Ramos (cell line): ENCODE measurements at regions not wholly inside any gene's neighbourhood (a gene's known extent, or its start where the extent isn't known, plus 50 kb on each side); places are given as distances from the start of the nearest gene placed in this dataset.

ENCODE experiments used
- in situ Hi-C: fragments of 300-500 bp; cut with MboI; formaldehyde crosslinking; loops from one replicate; pipeline ENCODE4 v1.14.3; 2022; ENCODE audit warnings: low sequenced_read_pairs; ENCODE audit not compliant: unreplicated experiment

DNA sequence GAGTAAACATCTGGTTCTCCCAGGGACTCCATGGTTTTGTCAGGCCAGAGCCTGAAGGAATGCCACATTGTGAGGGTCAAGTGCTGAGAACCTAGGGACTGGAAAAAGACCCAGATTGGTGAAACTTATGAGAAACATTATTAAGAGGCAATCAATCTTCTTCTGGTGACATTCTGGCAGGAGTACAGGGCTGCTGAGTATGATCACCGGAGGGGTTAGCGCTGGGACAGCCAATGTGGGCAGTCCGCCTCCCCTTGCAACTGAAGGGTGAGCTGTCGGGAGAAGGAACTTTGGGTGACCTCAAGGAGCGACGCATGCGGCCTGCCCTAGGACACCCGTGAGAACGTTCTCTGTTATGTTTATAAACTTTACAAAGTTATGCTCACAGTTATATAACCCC lies 429.0 kb downstream of the LMO4 start:
- in situ Hi-C loops, result no loop called here

DNA sequence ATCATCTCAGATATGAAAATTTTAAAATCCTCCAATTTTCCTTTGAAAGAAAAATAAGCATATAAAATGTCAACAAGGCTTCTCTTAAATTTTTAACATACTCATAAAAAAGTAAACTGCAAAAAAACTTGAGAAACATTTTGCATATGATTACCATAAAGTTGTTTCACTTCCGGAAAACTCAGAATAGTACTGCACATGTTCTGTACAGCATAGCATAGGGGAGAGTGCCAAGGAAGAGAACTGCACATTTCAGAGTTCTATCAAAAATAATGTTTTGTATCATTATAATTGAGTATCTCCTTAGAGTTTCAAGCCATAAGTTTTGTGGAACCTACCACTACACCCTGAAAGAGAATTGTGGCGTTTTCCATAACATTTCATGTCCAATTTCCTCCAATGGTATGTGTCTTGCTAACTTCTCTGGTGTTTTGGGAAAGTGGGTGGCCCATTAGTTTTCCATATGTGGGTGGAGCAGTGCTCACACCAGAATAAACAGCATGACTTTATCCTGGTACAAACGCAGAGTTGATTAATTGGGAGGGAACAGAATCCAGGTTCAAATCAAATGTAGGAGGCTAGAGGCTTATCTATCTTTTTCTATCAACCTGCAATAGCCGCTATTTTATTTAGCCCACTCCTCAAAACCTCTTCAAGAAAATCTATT lies 430.9 kb downstream of the LMO4 start:
- in situ Hi-C loops, result no loop called here

DNA sequence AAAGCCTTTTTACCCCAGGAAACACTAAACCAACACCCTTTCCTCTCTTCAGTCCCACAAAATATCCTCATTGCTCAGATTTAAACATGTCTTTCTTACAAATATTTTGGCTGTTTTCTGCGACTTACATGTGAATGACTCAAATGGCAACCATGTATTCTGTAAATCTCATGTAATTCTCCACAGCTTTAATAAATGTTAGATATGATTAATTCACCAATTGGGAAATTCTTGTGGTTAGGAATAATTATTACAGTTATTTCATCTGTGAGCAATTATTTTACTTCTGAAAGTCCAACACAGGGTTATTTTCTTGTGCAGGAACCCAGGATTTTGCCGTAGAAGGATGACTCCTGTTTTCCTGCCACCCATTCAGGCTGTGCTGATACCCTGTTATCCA lies 431.5 kb downstream of the LMO4 start:
- in situ Hi-C loops, result no loop called here

DNA sequence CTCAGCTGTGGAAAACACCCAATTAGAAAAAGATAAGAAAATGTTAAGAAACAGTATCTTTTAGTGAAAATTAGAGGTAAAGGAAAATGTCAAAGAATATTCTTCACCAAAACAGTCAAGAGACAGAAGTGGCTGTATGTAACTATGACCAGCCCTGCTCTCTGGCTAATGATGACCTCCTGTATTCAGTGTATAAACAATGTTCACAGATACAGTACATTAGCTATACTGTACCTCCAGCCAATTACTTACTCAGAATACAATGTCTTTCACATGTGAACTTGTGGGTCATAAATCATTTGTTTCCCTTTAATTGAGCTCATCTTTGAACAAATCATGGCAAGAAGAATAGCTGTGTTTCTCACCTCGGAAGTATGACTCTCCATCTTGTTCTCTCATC lies 432.0 kb downstream of the LMO4 start:
- in situ Hi-C loops, result no loop called here

DNA sequence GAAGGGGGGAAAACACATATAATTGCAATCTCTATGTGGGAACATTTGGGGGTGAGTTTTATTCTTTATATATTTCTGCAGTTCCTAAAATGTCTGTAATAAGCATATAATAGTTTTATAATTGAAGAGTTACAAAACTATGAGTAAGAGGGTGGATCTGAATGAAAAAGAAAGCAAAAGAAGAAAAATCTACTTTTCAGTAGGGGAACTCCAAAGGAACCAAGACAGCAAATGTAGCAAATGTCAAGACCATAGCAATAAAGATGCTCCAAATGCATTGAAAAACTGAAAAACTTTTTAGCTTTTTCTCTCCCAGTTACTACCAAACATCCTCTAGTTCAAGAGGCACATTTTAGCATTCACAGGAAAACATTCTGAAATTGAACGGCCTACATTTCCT lies 434.8 kb downstream of the LMO4 start:
- in situ Hi-C loops, result no loop called here

DNA sequence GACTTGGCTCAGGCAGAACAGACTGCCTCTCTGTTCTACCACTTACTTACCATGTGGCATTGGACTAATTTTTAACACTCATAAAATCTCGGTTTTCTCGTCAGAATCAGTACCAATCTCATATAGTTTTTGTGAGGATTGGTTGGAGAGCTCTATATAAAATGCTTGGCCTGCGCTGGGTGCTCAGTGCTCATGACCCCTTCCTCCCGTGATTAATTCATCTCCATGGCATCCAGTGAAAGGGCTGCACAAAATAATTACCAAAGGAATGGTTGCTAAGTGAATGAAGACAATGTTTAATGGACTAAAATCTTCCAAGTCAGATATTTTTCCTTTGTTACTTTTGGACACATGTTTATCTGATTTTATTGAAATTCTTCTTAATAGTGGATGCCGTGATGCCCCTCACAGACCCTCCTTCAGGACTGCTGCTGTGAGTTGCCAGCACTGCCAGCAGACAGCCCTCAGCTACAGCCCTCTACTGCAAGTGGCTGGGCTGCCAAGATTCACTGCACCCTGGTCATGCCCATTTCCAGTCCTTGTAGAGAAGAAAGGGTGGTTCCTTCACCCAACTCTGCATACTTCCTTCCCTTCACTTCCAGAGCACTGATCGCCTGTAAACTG lies 436.5 kb downstream of the LMO4 start:
- in situ Hi-C loops, result no loop called here

DNA sequence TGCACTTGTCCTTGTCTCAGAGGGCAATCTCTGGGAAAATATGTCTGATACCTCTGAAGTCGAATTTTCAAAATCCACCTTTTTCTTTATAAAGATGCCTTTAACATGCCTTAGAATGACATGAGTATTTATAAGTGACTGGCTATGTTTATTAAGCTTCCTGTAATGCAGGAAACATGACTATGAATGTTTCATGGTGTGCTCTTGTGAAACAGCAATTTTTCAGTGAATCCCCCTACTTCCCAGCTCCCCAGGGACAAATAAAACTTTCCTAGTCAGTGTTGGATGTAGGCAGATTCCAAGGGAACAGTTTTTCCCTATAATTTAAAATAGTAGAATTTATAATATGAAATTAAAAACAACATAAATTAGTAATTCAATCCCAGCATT lies 437.0 kb downstream of the LMO4 start:
- in situ Hi-C loops, result no loop called here

DNA sequence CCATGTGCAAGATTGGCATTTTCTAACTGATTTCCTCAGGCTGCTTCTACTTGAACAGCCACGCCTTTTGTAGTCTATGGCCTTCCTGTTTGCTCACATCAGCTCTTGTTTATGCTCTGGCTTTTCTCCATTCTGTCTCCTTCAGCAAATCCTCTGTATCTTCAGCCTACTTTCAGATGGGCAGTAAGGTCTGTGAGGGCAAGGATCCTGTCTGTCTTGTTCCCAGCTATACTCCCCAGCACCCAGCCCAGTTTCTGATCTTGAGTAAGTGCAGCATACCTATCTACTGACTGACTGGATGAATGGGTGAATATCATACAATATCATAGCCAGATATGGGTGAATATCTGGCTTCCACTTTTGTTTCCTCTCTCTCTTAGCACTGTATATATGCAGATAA lies 438.1 kb downstream of the LMO4 start:
- in situ Hi-C loops, result no loop called here

DNA sequence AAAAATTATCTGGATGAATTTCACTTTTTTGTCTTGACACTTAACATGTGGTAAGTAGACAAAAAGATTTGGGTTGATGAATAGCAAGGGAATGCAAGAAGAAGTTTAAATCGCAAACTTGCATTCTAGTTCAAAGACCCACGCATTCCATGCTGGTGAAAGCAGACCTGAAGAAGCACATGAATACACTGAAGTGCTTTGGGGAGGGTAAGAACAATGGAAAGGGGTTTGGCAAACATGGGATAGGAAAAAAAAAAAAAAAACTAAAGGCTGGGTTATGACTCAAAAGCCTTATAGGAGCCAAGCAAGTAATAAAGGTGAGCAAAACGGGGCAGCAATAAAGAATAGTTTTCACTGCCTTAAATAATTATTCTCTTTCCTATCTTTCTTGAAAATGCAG lies 450.2 kb downstream of the LMO4 start:
- in situ Hi-C loops, result no loop called here

DNA sequence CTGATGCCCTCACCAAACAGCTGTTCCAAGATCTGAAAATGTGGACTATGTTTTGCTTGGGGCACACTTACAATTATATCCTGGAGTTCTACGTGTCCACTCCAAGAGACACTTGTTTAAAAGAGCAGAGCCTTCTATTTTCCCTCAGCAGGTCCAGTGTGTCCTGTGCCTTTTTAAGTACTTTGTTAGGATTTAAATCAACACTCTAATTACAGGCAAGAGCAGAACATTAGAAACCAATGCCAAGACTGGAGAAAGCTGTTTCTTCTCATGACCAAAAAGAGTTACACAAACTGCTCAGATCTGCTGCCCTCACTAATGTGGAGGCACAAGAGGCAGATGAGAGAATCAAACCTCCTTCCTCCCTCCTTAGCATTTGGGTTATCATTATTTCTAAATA lies 452.9 kb downstream of the LMO4 start:
- in situ Hi-C loops, result no loop called here

DNA sequence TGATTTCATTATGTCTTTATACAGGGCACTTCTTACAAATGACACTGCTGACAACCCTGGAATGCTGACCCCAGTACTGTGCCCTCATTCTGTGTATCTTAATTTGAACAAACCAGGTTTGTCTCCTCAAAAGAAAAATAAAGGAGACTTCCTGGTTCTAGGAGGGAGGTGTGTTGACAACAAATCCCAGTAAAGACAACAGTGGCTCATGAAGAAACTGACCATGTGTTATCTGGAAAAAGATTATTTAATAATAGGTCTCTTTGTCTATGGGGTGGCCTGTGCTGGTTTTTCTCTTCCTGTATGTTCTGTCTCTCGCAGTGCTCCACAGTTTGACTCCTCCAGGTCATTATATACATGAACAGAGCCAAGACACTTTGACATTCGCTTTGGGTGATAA lies 454.6 kb downstream of the LMO4 start:
- in situ Hi-C loops, result no loop called here

DNA sequence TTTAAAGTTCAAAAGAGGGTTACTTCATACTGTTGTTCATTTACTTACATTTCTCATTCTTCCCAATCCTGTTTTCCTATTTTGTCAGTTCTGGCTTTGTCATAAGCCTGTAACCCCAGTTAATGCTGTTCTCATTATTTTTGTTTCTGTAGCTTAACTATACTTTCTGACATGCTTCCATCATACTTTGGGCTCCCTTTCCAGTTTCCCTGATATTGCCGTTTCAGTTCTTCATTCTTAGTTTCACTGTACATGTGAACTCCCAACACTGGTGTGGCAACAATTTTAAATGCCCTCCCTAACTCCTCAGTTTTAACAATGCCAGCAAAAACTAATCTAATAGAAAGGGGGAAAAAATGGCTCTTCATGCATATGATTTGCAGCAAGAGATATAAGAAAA lies 456.7 kb downstream of the LMO4 start:
- in situ Hi-C loops, result no loop called here

DNA sequence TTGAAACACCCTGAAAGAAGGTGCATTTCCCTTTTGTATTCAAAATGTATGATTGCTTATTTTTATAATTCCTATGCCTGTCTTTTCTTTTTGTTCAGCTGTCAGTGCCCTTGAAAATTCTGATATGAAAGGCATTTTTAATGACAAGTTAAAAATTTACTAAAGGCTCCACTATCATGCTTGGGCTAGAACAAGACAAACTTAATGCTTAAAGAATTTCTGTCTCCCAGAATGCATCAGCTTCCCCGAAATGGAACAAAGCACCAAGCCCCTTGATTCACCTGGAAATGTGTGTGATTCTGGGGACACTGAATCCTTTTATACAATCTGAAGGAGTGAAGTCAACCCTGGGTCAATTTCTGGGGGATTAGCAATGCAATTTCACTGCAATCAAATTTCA lies 457.5 kb downstream of the LMO4 start:
- in situ Hi-C loops, result no loop called here

DNA sequence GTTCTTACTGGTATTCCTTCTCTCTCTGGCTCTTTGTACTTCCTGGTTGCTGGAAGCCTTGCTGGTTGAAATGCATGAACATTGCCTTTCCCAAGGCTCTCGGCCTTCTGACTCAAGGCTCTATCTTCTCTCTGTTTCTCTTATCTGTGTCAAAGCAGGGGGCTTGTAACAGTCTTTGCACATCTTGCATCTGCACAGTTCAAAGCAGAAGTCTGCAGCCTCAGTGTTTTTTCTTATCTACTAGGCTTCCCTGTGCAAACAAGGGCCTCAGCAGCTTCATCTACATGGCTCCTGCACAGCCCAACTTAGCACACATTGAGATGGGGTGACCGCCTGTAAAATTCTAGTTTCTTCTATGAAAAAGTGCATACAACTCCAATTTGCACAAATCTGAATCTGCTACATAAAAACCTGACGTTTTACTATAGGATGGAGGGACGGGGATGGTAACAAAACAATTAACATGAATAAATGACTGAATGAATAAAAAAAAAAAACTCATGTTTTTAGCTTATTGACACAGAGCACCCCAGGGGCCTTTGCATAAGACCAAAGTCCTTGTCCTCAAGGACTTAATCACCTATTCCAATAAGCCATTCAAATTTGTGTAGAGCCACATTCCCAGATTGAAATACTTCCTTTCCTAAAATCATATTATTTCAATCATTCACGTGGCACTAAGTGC lies 458.3 kb downstream of the LMO4 start:
- in situ Hi-C loops, result no loop called here

DNA sequence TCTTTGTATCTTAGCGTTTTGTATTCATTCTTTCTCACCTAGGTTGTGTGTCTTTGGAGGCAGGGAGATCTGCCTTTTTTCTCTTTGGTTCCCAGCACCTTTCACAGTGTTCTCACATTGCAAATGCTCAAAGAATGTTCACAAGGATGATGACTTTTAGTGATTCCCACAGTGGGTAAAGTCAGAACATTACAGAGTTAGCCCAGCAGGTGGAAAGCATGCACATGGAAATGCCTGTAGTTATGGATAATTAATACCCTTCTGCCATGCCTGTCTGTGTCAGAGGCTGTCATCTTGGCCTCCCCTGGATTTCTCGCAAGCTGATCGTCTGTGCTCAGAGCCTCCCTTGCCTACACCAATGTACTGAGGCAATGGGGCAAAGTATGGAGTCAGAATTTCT lies 458.9 kb downstream of the LMO4 start:
- in situ Hi-C loops, result no loop called here

DNA sequence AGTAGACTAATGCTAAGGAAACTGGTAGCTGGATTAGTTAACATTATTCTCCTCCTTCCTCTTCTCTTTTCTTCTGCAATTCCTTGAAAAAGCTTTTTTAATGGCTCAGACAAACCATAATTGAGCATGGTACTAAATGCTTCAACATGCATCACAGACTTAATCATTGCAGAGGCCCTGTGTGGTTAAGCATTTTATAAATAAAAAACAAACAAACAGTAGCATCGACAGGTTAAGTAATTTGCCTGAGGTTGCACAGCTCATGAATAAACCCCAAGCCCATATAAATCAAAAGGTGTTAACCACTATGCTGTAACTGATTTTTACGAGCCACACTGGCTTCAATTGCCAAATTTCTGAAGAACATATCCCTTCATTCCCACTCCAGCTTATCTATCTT lies 462.1 kb downstream of the LMO4 start:
- in situ Hi-C loops, result no loop called here

DNA sequence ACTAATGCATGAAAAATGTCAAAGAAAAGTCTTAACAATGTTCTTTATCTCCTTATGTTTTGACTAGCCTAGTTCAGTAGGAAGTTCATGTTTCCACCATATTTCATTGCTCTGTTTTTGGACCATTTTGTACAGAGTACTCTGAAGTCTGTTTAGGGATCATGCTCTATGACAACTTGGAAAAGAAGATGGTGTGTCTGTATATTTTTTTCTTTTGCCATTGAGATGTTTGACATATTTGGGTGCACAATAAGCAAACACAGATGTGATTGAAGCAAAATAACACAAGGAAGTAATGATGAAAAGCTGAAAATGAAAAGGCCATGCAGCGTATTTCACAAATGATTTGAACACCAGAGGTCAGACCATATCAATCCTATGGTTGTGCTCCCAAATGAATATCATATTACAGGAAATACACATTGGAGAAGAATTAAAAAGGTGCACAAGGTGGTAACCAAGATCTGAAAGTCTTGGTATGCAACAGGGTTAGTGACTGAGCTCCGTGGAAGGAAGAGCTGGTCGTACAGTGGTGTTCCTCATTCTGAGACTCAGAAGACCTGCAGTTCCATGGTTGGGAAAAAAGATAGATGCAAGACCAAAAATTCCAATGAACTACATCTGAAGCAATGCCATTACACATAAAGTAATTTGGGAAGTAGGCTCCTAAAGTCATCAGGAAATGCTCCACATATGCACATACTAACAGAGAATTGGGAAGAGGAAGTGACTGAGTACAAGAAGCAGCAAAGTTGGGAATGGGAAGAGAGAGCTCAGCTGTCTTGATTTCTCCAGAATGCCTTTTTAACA lies 463.5 kb downstream of the LMO4 start:
- in situ Hi-C loops, result no loop called here

DNA sequence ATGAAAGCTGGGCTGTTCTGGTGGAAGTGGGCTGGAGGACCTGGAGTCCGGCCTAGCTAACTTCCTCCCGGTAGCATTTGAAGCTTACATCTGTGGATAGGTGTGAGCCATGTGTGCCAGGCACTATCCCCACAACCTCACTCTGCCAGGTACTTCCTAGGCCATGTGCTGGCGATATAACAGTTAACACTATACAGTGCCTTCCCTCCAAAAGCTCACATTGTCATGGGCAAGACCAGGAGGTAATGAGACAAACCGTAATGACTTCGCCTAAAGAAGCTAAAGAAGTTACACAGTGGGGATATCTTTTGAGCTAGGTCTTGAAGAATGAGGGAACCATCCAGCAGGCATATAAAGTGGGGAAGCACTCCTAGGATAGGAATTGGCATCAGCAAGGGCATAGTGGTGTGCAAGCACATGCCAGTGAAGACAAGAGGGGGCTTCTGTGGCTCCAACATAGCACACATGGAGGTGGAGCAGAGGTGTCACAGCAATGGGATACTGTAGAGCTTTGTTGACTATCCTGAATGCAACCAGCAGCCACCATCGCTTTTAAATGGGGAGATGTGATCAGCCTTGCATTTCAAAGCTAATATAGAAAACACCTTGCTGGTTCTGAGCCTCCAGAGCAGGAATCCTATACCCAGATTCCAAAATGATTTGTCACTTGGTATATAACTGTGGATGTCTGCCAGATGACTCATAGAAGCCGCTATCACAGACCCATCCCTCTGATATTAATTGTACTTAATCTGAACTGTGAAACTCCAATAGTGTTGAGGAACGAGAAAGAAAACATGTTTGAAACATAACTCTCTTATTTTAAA lies 466.3 kb downstream of the LMO4 start:
- in situ Hi-C loops, result no loop called here

DNA sequence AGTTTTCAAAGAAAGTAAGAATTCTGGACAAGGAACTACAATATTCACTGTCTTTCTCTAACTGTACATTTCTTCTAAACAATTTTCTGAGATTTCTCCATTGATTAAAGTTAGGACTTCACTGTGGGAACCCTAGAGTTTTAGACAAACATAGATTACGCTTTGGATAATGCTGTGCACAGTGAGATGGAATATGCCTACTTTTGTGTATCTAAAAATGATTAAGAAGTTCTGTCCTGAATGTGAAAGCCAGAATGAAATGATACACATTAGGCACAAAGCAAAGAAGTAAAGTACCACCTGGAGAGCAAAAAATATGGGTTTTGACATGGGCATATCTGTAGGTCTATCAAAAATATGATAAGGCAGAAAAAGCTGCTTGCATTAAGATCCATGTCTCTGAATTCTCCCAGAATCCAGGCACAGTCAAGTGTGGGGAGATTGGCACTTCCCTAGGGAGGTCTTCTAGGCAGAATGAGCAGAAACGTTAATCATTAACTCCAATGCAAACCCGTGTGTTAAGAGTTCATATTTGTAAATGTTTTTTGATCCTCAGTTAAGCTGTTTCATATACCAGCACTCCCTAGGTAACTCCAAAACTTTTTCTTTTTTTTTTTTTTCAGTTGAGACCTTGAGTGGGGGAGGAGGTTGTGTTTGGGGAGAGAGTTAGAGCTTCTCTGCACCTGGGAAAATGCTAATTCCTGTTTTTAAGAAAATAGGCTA lies 467.1 kb downstream of the LMO4 start:
- in situ Hi-C loops, result no loop called here

DNA sequence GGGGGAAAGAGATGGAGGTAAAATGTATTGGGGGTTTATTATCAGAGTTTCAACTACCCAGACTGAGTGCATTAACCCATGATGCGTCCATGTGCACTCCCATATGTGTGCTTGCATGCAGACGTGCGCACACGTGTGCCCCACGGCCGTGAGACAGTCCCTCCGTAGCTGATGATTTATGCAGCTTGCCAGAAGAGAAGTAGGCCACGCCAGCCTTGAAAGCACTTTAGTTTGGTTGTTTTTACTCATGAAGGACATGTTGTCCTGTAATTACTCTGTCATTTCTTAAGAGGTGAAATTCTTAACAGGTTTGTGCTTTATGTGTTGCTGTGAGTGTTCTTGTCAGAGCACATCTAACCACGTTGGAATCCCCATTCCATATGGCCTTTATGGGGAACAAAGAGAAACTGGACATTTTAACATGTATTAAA lies 467.8 kb downstream of the LMO4 start:
- in situ Hi-C loops, result no loop called here
